Dedifferentiated amniotic fluid mesenchymal stem cell (primary cell): ENCODE measurements at regions not wholly inside any gene's neighbourhood (a gene's known extent, or its start where the extent isn't known, plus 50 kb on each side); places are given as distances from the start of the nearest gene placed in this dataset.

Experiments used
- DNase-seq: peaks from one replicate; pipeline ENCODE4 v3.0.0-alpha.2; 2016; ENCODE audit errors: extremely low spot score

DNA sequence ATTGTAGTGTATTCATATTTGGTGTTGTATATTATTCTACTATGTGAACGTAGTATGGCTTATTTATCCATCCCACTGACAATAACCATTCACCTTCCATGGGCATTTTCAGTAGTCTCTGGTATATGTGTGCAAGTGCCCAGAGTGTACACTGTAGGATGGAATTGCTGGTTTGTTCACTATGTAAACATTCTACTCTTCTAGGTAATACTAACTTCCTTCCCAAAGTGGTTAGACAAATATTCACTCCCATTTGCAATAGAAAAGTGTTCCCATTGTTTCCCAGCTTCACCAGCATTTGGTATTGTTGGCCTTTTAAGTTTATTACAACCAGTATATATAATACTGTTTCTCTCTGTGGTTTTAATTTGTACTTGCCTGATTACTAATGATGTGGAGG lies 153.7 kb downstream of the C7orf25 start:
- no peak for DNase-seq

GRCh38 chr7:42756841-42757240 lies 155.0 kb downstream of the C7orf25 start:
- no peak for DNase-seq

DNA sequence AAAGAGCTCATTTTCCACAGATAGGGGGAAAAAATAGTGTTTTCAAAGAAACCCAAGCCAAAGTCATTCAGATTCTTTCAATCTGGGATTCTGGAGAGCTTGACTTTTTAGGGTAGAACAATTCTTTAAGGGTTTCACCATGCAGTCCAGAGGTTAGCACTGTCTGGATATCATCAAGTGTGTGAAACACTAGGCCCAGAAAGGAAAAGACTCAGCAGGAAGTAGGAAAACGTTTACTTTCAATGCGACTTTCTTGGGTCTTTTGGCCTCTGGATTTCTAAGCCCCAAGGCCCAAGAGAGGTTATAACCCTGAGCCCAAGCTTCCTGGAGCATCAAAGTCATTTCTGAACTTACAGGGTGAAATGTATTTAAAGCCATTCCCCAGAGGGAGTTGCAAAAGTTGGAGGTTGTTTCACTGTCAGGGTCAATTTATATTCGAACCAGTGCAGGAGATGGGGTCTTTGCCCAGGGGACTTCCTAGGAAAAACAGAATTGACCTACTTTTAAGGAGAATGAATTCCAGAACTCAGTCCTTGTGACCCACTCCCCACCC lies 158.0 kb downstream of the C7orf25 start:
- DNase-seq, result no peak

DNA sequence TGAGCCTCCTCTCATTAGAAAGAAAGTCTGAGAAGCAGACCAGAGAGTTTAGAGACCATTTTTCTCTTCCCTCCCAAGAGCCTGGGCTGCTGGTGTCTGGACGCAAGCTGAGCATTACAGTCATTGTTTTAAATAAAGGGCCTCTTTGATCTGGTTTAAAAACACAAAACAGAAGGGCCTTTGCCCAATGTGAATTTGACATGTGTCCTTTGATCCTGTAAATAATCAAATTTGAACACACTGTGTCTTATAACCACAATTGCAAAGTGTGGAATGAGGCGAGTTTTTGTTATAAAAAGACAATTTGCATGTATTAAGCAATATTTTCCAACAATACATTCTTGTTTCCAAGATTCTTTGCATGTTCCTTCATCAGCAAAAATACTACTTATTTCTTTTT lies 158.5 kb downstream of the C7orf25 start:
- no peak for DNase-seq

GRCh38 chr7:42750172-42750571 lies 161.7 kb downstream of the C7orf25 start:
- no peak for DNase-seq

DNA sequence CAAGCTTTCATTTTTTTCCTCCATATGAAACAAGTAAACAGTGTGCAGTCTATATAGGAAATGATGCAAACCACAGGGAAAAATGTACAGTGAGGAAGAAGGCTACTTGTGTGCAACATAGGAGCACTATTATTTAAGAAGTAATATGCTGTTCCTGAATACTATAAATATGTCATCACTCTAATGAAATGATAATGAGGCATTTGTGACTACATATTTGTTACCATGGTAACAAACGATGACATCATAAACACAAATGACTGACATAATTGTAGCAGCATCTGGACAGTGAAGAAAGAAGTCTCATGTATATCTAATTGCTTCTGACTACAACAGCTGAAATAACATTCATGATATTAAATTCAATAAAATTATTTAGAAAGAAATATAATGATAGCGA lies 164.8 kb downstream of the C7orf25 start:
- DNase-seq, result no peak

- DNase-seq, result no peak
Observed at GRCh38 chr7:42746214-42746613, 165.7 kb downstream of the C7orf25 start.

- DNase-seq, result no peak
Observed at GRCh38 chr7:42745357-42746059, 166.4 kb downstream of the C7orf25 start.

GRCh38 chr7:42744746-42745145 lies 167.1 kb downstream of the C7orf25 start:
- DNase-seq, result no peak

DNA sequence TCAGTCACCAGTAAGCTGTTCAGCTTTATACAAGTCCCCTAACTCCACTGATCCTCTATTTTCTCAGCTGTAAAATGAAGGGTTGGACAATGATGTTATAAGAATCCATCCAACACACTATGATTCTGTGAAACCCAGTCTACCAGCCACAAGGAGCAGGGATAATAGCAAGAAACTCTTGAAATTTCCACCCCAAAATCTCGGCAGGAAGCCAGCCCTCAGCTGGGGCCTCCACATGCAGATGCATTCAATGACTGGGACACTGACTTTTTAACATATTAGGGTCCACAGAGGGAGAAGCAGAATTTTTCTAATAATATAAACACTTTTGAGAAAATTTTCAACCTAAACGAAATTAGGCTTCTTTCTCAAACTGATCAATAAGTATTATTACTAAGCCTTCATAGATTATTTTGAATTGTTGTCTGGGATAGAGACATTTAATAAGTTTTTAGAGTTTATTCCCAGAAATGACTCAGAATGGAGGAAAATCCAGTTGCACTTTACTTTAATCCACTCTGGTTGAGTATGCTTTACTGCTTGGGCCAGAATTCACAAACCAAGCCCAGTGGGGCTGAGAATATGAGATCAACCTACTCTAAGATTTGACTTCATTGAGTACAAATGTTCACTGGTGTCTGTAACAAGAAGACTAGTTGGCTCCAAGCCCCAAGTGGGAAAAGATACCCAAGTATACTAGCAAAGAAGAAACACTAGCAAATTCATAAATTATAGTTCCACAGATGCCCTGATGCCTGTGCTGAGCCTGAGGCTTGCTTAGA lies 168.6 kb downstream of the C7orf25 start:
- no peak for DNase-seq

GRCh38 chr7:42742318-42742717 lies 169.6 kb downstream of the C7orf25 start:
- no peak for DNase-seq

GRCh38 chr7:42740408-42740807 lies 171.5 kb downstream of the C7orf25 start:
- no peak for DNase-seq

- DNase-seq, result no peak
Observed at GRCh38 chr7:42739638-42740037, 172.2 kb downstream of the C7orf25 start.

DNA sequence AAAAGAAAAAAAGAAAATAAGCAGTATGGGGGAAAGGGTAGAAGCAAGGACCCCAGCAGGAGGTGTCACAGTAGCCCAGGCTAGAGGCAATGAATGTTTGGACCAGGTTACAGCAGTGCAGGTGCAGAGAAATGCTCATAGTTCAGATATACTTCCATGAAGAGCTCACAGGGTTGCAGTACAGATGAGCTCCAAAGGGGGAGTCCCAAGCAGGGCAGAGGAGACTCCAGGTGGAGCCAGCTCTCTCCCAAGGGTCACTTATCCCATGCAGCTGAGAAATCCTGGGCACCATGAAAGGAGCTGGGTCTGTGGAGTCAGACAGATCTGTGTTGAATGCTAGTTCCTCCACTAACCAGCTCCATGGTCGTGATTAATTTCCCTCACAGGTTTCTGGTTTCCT lies 174.9 kb downstream of the C7orf25 start:
- no peak for DNase-seq

DNA sequence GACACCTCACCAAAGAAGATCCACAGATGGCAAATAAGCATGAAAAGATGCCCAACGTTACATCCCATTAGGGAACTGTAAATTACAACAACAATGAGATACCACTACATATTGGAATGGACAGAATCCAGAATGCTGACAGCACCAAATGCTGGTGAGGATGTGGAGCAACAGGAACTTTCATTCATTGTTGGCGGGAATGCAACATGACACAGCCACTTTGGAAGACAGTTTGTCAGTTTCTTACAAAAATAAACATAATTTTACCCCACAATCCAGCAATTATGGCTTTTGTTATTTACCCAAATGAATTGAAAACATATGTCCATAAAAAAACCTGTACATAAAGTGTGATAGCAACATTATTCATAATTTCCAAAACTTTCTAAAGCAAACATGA lies 176.8 kb downstream of the C7orf25 start:
- no peak for DNase-seq

DNA sequence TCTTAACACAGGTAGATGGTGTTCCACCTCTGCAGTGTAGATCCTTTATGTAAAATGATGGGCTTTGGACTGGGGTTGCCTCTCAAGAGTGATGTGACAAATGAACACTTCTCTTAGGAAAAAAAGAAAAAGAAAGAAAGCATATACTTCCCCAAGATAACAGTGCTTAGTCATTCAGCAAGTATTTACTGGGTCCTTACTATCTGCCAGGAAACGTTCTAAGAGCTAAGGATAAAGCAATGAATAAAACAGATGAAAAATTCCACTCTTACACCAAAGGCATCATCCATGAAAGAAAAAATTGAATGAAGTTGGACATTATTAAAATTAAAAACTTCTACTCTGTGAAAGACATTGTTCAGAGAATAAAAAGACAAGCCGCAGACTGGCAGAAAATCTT lies 177.3 kb downstream of the C7orf25 start:
- no peak for DNase-seq

GRCh38 chr7:42733040-42733439 lies 178.8 kb downstream of the C7orf25 start:
- DNase-seq, result no peak

DNA sequence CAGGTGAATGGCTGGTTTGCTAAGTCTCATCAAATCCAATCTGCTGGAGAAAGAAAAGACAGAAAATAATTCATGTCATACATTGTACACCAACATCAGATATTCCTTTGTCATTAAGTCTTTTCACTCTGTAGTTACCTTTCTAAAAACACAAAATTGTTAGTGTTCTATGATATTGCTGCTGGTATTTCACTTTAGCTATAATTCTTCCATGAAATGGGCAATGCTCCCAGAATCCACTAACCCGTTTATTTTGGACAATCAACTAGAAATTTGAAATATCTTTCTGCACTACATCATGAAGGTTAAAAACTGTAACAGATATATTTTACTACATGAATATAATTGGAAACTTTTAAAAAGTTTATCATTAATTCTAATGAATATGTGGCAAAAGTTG lies 181.3 kb downstream of the C7orf25 start:
- no peak for DNase-seq

DNA sequence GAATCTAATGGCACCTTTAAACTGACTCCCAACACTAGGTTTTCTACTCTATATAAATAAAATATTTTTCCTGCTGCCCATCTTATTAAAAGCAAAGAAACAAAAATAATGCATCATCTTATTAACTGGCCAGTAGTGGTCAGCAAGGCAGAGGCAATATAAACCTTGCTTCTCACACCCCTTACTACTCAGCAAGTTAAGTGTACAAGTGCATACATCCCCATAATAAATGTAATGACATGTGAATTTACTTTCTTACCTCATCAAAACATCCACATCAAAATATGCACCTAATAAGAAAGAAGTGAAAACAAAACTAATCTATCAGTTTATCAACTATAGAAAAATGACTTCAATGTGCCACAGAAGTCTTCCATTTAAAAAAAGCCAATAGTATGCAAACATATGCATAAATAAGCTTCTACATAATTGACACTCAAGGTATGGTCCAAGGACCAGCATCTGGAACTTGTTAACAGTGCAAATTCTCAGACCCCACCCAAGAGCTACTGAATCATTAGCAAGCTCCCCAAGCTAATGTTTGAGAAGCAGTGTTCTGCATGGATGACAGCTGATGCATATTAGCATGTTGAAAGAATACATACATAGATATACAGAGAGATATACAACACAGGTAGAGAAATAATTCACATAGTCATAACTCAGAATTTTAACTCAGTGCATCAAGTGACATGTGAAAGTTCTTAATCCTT lies 182.7 kb downstream of the C7orf25 start:
- DNase-seq, result no peak

DNA sequence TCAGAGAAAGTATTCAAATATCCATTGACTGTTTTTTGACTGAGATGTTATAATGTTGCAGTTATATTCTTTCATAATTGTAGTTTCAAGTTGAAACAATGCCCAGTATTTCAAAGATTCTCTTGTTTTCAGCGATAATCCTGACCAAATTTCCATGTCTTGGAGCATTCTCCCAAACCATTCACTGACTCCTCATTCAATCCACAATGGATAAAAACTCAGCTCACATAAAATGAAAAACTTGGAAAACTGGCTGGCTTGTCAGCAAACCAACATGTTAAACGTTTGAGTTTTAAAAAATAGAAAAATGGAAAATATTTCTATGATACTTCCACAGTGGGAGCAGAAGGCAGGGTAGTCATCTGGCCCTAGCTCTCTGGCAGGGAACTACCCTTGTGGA lies 184.4 kb downstream of the C7orf25 start:
- no peak for DNase-seq

- DNase-seq, result no peak
Observed at GRCh38 chr7:42726066-42726785, 185.6 kb downstream of the C7orf25 start.

DNA sequence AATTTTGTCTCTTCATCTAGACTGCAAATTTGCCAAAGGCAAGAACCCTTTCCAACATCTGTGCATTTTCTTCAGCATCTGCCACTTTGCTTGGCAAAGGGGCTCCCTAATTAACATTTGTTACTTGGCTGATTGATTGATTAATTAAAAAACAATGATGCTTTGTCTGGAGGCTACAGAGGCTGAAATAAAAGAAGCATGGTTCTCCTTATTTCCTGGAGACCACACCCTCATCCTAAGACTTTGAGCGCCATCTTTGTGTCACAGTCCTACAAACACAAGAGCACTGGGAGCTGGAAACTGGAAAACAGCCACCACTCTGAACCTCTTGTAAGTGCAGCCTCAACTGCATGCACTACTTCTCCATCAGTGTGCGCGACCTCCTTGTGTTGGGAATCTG lies 189.2 kb downstream of the C7orf25 start:
- DNase-seq, result no peak
